Mucosa of descending colon (tissue), 3 donors: ENCODE measurements at regions not wholly inside any gene's neighbourhood (a gene's known extent, or its start where the extent isn't known, plus 50 kb on each side); places are given as distances from the start of the nearest gene placed in this dataset.
"Not testable (repeated sequence)": the region's sequence is repeated elsewhere in the genome, so short reads cannot be mapped to it uniquely, and the experiment has no call there.

ENCODE experiments used
- ATAC-seq: fragments of 200-7000 bp; cut with Tn5 transposase; one replicate; pipeline ENCODE4 v1.9.1; 2020; ENCODE audit warnings: mild to moderate bottlenecking, moderate library complexity
- DNase-seq, 3 donors: peaks; one replicate each; pipeline ENCODE4 v3.0.0-alpha.2; 2020
- H3K36me3 ChIP-seq: fragments of 200-600 bp; one replicate; pipeline ENCODE4 v1.8.0; 2021; ENCODE audit warnings: low read depth, mild to moderate bottlenecking
- H3K4me1 ChIP-seq: fragments of 200-600 bp; one replicate; pipeline ENCODE4 v1.8.0; 2021; ENCODE audit warnings: low read depth, mild to moderate bottlenecking
- H3K4me3 ChIP-seq: fragments of 200-600 bp; one replicate; pipeline ENCODE4 v1.8.0; 2021; ENCODE audit warnings: mild to moderate bottlenecking
- H3K9me3 ChIP-seq: fragments of 200-600 bp; one replicate; pipeline ENCODE4 v1.8.0; 2021; ENCODE audit warnings: mild to moderate bottlenecking
- CTCF ChIP-seq: fragments of 200-600 bp; IDR thresholded peaks from one replicate; pipeline ENCODE4 v1.8.0; 2022; ENCODE audit warnings: antibody characterized with exemption, mild to moderate bottlenecking
- intact Hi-C, 2 donors: fragments of 100-400 bp; cut with DNase I in 1 of 2; cut with micrococcal nuclease in 1 of 2; formaldehyde crosslinking; loops; one replicate each; pipeline versions ENCODE4 v1.11.0 to v1.11.1; 2022; cut with DNase I, micrococcal nuclease
- donor health status: DM: no; HTN: no; CAD: no; lungs with moderate emphysema.
- donor health status: DM: no; HTN: no; CAD: no.
- donor health status: DM: no; HTN: yes; CAD: no.

GRCh38 chr3:75242012-75242735 lies 422.0 kb upstream of the FRG2C start:
- intact Hi-C loops = no loop called here
- no peak for TF ChIP-seq CTCF
- no peaks in the 10 kb centered on the region for H3K36me3 ChIP-seq
- H3K4me1 ChIP-seq = no peaks in the 10 kb centered on the region
- DNase-seq = no peak
- no peak overlapping the region for H3K4me3 ChIP-seq
- ATAC-seq = no peak
- H3K9me3 ChIP-seq = no peaks in the 10 kb centered on the region

GRCh38 chr3:75248974-75249373 lies 415.2 kb upstream of the FRG2C start:
- H3K4me3 ChIP-seq = no peak overlapping the region
- intact Hi-C loops = no loop called here

GRCh38 chr3:75254685-75255084 lies 409.4 kb upstream of the FRG2C start:
- no peak for DNase-seq
- intact Hi-C loops = no loop called here
- no peak for TF ChIP-seq CTCF
- Histone ChIP-seq H3K36me3 (no peaks in the 10 kb centered on the region), H3K9me3 (no peaks in the 10 kb centered on the region), H3K4me3 (no peak overlapping the region), H3K4me1 (no peaks in the 10 kb centered on the region)
- ATAC-seq = no peak

More at GRCh38 chr3:75248974-75249373, 415.2 kb upstream of the FRG2C start:
- Histone ChIP-seq H3K36me3 (no peaks in the 10 kb centered on the region), H3K9me3 (no peaks in the 10 kb centered on the region), H3K4me1 (no peaks in the 10 kb centered on the region)
- TF ChIP-seq CTCF = no peak
- DNase-seq (no peak), ATAC-seq (no peak)

GRCh38 chr3:75258825-75259683 lies 405.1 kb upstream of the FRG2C start:
- H3K4me1 ChIP-seq, ATAC-seq, DNase-seq, H3K36me3 ChIP-seq, H3K4me3 ChIP-seq, intact Hi-C loops, H3K9me3 ChIP-seq: not testable (repeated sequence)

- DNase-seq, intact Hi-C loops, ATAC-seq, H3K4me3 ChIP-seq, H3K9me3 ChIP-seq, H3K36me3 ChIP-seq, H3K4me1 ChIP-seq: not testable (repeated sequence)
Observed at GRCh38 chr3:75260975-75261374, 403.2 kb upstream of the FRG2C start.

- ATAC-seq = no peak
- no peak for TF ChIP-seq CTCF
- H3K4me1 ChIP-seq = no peaks in the 10 kb centered on the region
- no peaks in the 10 kb centered on the region for H3K36me3 ChIP-seq
- intact Hi-C loops = no loop called here
- H3K4me3 ChIP-seq = no peak overlapping the region
- no peaks in the 10 kb centered on the region for H3K9me3 ChIP-seq
- no peak for DNase-seq
Observed at GRCh38 chr3:75262661-75263060, 401.5 kb upstream of the FRG2C start.
